ENCODE measurements at regions not wholly inside any gene's neighbourhood (a gene's known extent, or its start where the extent isn't known, plus 50 kb on each side); places are given as distances from the start of the nearest gene placed in this dataset.

GRCh38 chr5:2172471-2172870, 289.7 kb upstream of the IRX4 start:
- Histone ChIP-seq H3K36me3 (ENCODE audit: control insufficient read depth, insufficient read depth, low read length) (no peaks in the 10 kb centered on the region), H3K9me3 (ENCODE audit: control insufficient read depth, low read length) (no peaks in the 10 kb centered on the region), H3K9ac (ENCODE audit: low read length) (no peak overlapping the region), H3K27me3 (ENCODE audit: control insufficient read depth, insufficient read depth, low read length) (peaks cover 14% of the 10 kb centered on the region), H3K4me3 (ENCODE audit: low read length) (no peak overlapping the region), H3K4me1 (ENCODE audit: control insufficient read depth, insufficient read depth, low read length) (no peaks in the 10 kb centered on the region)

GRCh38 chr5:2170761-2171160, 288.0 kb upstream of the IRX4 start:
- Histone ChIP-seq H3K9ac (ENCODE audit: low read length) (no peak overlapping the region), H3K4me3 (ENCODE audit: low read length) (no peak overlapping the region), H3K36me3 (ENCODE audit: control insufficient read depth, insufficient read depth, low read length) (no peaks in the 10 kb centered on the region), H3K9me3 (ENCODE audit: control insufficient read depth, low read length) (no peaks in the 10 kb centered on the region), H3K4me1 (ENCODE audit: control insufficient read depth, insufficient read depth, low read length) (no peaks in the 10 kb centered on the region), H3K27me3 (ENCODE audit: control insufficient read depth, insufficient read depth, low read length) (peaks cover 14% of the 10 kb centered on the region)

GRCh38 chr5:2169850-2170760, 287.4 kb upstream of the IRX4 start:
- H3K36me3 ChIP-seq (ENCODE audit: control insufficient read depth, insufficient read depth, low read length) = no peaks in the 10 kb centered on the region
- no peak overlapping the region for H3K4me3 ChIP-seq (ENCODE audit: low read length)
- H3K27me3 ChIP-seq (ENCODE audit: control insufficient read depth, insufficient read depth, low read length) = peaks cover 14% of the 10 kb centered on the region
- no peaks in the 10 kb centered on the region for H3K4me1 ChIP-seq (ENCODE audit: control insufficient read depth, insufficient read depth, low read length)
- H3K9ac ChIP-seq (ENCODE audit: low read length) = no peak overlapping the region
- no peaks in the 10 kb centered on the region for H3K9me3 ChIP-seq (ENCODE audit: control insufficient read depth, low read length)

DNA sequence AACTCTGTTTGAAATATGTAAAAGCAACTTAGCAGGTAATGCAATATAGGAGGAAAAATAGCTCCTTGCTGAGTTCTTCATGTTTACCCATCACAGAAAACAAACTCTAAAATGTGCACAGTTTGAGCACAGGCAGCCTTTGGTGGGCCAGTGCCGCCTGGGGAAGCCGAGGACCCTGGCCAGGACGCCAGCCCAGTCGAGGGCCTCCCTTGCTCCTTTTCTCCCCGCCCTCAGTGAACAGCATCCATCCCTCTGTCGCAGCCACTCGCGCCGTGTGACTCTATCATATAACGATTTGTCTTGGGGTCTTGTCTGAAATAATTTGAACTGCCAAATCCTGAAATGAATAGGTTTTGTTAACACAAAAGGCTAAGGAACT, 286.7 kb upstream of the IRX4 start:
- no peaks in the 10 kb centered on the region for H3K36me3 ChIP-seq (ENCODE audit: control insufficient read depth, insufficient read depth, low read length)
- H3K9me3 ChIP-seq (ENCODE audit: control insufficient read depth, low read length) = no peaks in the 10 kb centered on the region
- no peak overlapping the region for H3K4me3 ChIP-seq (ENCODE audit: low read length)
- no peak overlapping the region for H3K9ac ChIP-seq (ENCODE audit: low read length)
- peaks cover 14% of the 10 kb centered on the region for H3K27me3 ChIP-seq (ENCODE audit: control insufficient read depth, insufficient read depth, low read length)
- H3K4me1 ChIP-seq (ENCODE audit: control insufficient read depth, insufficient read depth, low read length) = no peaks in the 10 kb centered on the region

- Histone ChIP-seq H3K4me3 (ENCODE audit: low read length) (no peak overlapping the region), H3K9ac (ENCODE audit: low read length) (no peak overlapping the region), H3K36me3 (ENCODE audit: control insufficient read depth, insufficient read depth, low read length) (no peaks in the 10 kb centered on the region), H3K27me3 (ENCODE audit: control insufficient read depth, insufficient read depth, low read length) (peaks cover 14% of the 10 kb centered on the region), H3K9me3 (ENCODE audit: control insufficient read depth, low read length) (no peaks in the 10 kb centered on the region), H3K4me1 (ENCODE audit: control insufficient read depth, insufficient read depth, low read length) (no peaks in the 10 kb centered on the region)
Measured at GRCh38 chr5:2168601-2169429, 286.1 kb upstream of the IRX4 start.

- Histone ChIP-seq H3K9ac (ENCODE audit: low read length) (no peak overlapping the region), H3K4me1 (ENCODE audit: control insufficient read depth, insufficient read depth, low read length) (no peaks in the 10 kb centered on the region), H3K9me3 (ENCODE audit: control insufficient read depth, low read length) (no peaks in the 10 kb centered on the region)
Measured at GRCh38 chr5:2167671-2168070, 284.9 kb upstream of the IRX4 start.

DNA sequence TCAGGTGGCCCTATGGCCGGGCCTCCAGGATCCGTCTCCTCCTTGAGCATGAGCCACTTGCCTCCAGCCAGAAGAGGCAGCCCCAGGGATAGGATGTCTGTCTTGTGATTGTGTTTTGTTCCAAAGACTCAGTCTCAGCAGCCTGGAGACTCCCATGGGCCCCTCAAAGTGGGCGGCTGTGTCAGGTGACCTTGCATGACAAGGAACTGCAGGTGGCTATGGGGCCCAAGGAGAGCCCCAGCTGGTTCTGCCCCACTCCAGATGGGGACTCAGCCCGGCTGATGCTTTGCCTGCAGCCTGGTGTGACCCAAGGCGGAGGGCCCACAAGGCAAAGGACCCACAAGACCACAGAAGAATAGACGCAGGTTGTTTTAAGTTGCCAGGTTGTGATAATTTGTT, 284.3 kb upstream of the IRX4 start:
- peaks cover 14% of the 10 kb centered on the region for H3K27me3 ChIP-seq (ENCODE audit: control insufficient read depth, insufficient read depth, low read length)

More at GRCh38 chr5:2167671-2168070, 284.9 kb upstream of the IRX4 start:
- H3K4me3 ChIP-seq (ENCODE audit: low read length) = no peak overlapping the region
- peaks cover 14% of the 10 kb centered on the region for H3K27me3 ChIP-seq (ENCODE audit: control insufficient read depth, insufficient read depth, low read length)
- H3K36me3 ChIP-seq (ENCODE audit: control insufficient read depth, insufficient read depth, low read length) = no peaks in the 10 kb centered on the region

GRCh38 chr5:2166306-2166978, 283.7 kb upstream of the IRX4 start:
- Histone ChIP-seq H3K4me1 (ENCODE audit: control insufficient read depth, insufficient read depth, low read length) (no peaks in the 10 kb centered on the region), H3K9ac (ENCODE audit: low read length) (no peak overlapping the region), H3K9me3 (ENCODE audit: control insufficient read depth, low read length) (no peaks in the 10 kb centered on the region), H3K36me3 (ENCODE audit: control insufficient read depth, insufficient read depth, low read length) (no peaks in the 10 kb centered on the region), H3K4me3 (ENCODE audit: low read length) (no peak overlapping the region), H3K27me3 (ENCODE audit: control insufficient read depth, insufficient read depth, low read length) (peaks cover 14% of the 10 kb centered on the region)

More for the DNA sequence above, 284.3 kb upstream of the IRX4 start:
- Histone ChIP-seq H3K9me3 (ENCODE audit: control insufficient read depth, low read length) (no peaks in the 10 kb centered on the region), H3K36me3 (ENCODE audit: control insufficient read depth, insufficient read depth, low read length) (no peaks in the 10 kb centered on the region), H3K4me1 (ENCODE audit: control insufficient read depth, insufficient read depth, low read length) (no peaks in the 10 kb centered on the region), H3K9ac (ENCODE audit: low read length) (no peak overlapping the region), H3K4me3 (ENCODE audit: low read length) (no peak overlapping the region)

DNA sequence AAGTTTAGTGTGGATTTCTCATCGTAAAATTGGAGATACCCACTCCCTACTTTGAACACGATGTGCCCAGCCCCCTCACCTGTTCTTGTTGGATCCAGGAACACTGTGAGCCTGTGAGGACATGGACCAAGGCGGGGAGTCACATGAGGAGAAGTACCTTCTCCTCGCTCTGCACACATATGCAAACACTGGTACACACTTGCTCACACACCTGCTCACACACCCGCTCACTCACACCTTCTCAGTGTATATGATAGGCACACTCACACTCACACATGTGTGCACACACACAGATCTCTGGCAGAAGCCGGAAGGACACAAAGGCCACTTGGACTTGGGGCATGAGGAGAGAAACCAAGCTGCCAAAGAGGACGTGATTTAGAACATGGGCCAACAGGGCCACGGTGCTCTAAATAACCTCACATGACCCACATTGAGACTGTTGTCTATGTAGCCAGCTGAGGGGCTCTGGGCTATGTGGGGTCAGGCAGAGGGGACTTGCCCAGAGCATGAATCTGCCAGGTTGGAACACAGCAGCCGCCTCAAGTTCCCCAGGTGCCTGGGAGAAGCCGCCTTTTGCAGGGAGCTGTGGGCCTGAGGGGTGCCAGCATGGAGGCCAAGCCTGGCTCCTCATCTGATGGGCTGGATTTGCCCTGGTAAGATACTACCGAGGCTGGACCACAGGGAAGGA, 283.0 kb upstream of the IRX4 start:
- Histone ChIP-seq H3K4me3 (ENCODE audit: low read length) (no peak overlapping the region), H3K9me3 (ENCODE audit: control insufficient read depth, low read length) (no peaks in the 10 kb centered on the region), H3K27me3 (ENCODE audit: control insufficient read depth, insufficient read depth, low read length) (peaks cover 11% of the 10 kb centered on the region), H3K4me1 (ENCODE audit: control insufficient read depth, insufficient read depth, low read length) (no peaks in the 10 kb centered on the region), H3K36me3 (ENCODE audit: control insufficient read depth, insufficient read depth, low read length) (no peaks in the 10 kb centered on the region), H3K9ac (ENCODE audit: low read length) (no peak overlapping the region)

- H3K9me3 ChIP-seq (ENCODE audit: control insufficient read depth, low read length) = no peaks in the 10 kb centered on the region
- H3K4me3 ChIP-seq (ENCODE audit: low read length) = no peak overlapping the region
- H3K9ac ChIP-seq (ENCODE audit: low read length) = no peak overlapping the region
- H3K27me3 ChIP-seq (ENCODE audit: control insufficient read depth, insufficient read depth, low read length) = peaks cover 6% of the 10 kb centered on the region
- H3K36me3 ChIP-seq (ENCODE audit: control insufficient read depth, insufficient read depth, low read length) = no peaks in the 10 kb centered on the region
- no peaks in the 10 kb centered on the region for H3K4me1 ChIP-seq (ENCODE audit: control insufficient read depth, insufficient read depth, low read length)
Measured at GRCh38 chr5:2165203-2165602, 282.5 kb upstream of the IRX4 start.

DNA sequence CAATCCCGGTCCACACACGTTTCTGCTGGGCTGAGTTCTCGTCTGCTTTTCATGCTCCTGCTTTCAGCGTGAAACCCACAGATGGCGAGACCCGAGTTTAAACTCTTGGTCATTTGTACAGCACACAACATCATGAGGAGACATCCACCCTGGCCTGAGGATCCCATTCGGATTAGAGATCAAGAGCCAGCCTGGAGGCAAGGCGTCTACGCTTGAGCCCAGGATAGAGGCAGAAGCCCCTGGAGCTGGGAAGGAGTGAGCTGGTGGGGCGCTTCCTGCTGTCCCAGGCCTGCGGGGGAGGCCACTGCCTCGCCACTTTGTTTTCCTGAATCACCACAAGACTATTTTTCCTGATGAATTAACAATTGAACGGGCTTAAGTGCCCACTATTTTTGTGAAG, 281.9 kb upstream of the IRX4 start:
- no peaks in the 10 kb centered on the region for H3K9me3 ChIP-seq (ENCODE audit: control insufficient read depth, low read length)
- H3K9ac ChIP-seq (ENCODE audit: low read length) = no peak overlapping the region
- no peaks in the 10 kb centered on the region for H3K36me3 ChIP-seq (ENCODE audit: control insufficient read depth, insufficient read depth, low read length)
- H3K27me3 ChIP-seq (ENCODE audit: control insufficient read depth, insufficient read depth, low read length) = no peaks in the 10 kb centered on the region
- no peak overlapping the region for H3K4me3 ChIP-seq (ENCODE audit: low read length)
- no peaks in the 10 kb centered on the region for H3K4me1 ChIP-seq (ENCODE audit: control insufficient read depth, insufficient read depth, low read length)

Measured in mucosa of stomach (tissue), 1 donor.